Cardiac muscle cell (in vitro differentiated cells and primary cell): ENCODE measurements at regions not wholly inside any gene's neighbourhood (a gene's known extent, or its start where the extent isn't known, plus 50 kb on each side); places are given as distances from the start of the nearest gene placed in this dataset.

Experiments used
- DNase-seq, 2 donors: peaks; one replicate each; pipeline versions ENCODE4 v3.0.0 to v3.0.0-alpha.2; 2010 to 2017; ENCODE audit warnings: low read depth in 1 of 2, low spot score in 1 of 2
- H3K27ac ChIP-seq: fragments of 200-600 bp; sonication (generic); 2 replicates; pipeline ENCODE4 v1.5.1; 2016
- H3K27me3 ChIP-seq: fragments of 200-600 bp; sonication (generic); 2 replicates; pipeline ENCODE4 v1.6.0; 2016; ENCODE audit warnings: control low read depth
- H3K36me3 ChIP-seq: fragments of 200-600 bp; sonication (generic); 2 replicates; pipeline ENCODE4 v1.5.1; 2016; ENCODE audit warnings: control low read depth
- H3K4me1 ChIP-seq: fragments of 200-600 bp; sonication (generic); 2 replicates; pipeline ENCODE4 v1.8.1; 2017; ENCODE audit warnings: low read depth, mild to moderate bottlenecking, mixed run types
- H3K4me3 ChIP-seq: fragments of 200-600 bp; sonication (generic); 2 replicates; pipeline ENCODE4 v1.5.1; 2016; ENCODE audit warnings: mild to moderate bottlenecking
- H3K9me3 ChIP-seq: fragments of 200-600 bp; sonication (generic); 2 replicates; pipeline ENCODE4 v1.5.1; 2017; ENCODE audit warnings: low read depth, mild to moderate bottlenecking, control low read depth
- CTCF ChIP-seq: IDR thresholded peaks from 2 replicates; pipeline ENCODE4 v1.5.1; 2012; ENCODE audit warnings: low read depth, mild to moderate bottlenecking, low read length

DNA sequence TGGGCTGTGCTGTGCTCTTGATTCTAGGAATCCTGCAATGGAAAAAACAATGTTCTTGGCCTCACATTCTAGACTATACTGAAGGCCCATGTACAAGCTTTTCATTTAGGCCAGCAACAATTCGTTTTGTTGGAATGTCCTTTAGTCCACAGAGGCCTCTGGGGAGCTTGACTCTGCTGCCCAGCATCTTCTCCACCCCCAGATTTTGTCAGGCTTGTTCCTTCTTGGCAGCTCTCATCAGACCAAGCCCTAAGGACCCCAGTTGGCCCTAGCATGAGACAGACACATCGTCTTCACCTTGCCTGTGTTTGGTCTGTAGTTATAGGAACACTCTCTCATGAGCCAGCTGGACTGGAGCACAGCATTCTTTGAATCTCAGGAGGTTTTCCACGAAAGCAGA is 300.1 kb downstream of the VRK1 start:
- no peaks in the 10 kb centered on the region for H3K9me3 ChIP-seq

GRCh38 chr14:97100306-97100705 is 303.1 kb downstream of the VRK1 start:
- no peaks in the 10 kb centered on the region for H3K9me3 ChIP-seq

More for the DNA sequence above, 300.1 kb downstream of the VRK1 start:
- Histone ChIP-seq H3K27ac (no peak overlapping the region), H3K36me3 (no peaks in the 10 kb centered on the region), H3K4me1 (no peaks in the 10 kb centered on the region), H3K27me3 (no peaks in the 10 kb centered on the region), H3K4me3 (no peak overlapping the region)
- TF ChIP-seq CTCF: no peak
- no peak for DNase-seq

GRCh38 chr14:97101561-97101960 is 304.4 kb downstream of the VRK1 start:
- Histone ChIP-seq H3K4me1 (no peaks in the 10 kb centered on the region), H3K9me3 (no peaks in the 10 kb centered on the region), H3K27me3 (no peaks in the 10 kb centered on the region), H3K27ac (no peak overlapping the region), H3K4me3 (no peak overlapping the region), H3K36me3 (no peaks in the 10 kb centered on the region)
- no peak for DNase-seq
- TF ChIP-seq CTCF: no peak

More at GRCh38 chr14:97100306-97100705, 303.1 kb downstream of the VRK1 start:
- Histone ChIP-seq H3K27ac (no peak overlapping the region), H3K27me3 (no peaks in the 10 kb centered on the region), H3K36me3 (no peaks in the 10 kb centered on the region), H3K4me1 (no peaks in the 10 kb centered on the region), H3K4me3 (no peak overlapping the region)
- DNase-seq: no peak
- TF ChIP-seq CTCF: no peak

GRCh38 chr14:97104029-97104428 is 306.8 kb downstream of the VRK1 start:
- H3K36me3 ChIP-seq: no peaks in the 10 kb centered on the region
- DNase-seq: no peak
- H3K4me3 ChIP-seq: no peak overlapping the region
- H3K9me3 ChIP-seq: no peaks in the 10 kb centered on the region
- TF ChIP-seq CTCF: no peak
- H3K4me1 ChIP-seq: no peaks in the 10 kb centered on the region
- H3K27ac ChIP-seq: no peak overlapping the region
- H3K27me3 ChIP-seq: no peaks in the 10 kb centered on the region

GRCh38 chr14:97106166-97106565 is 309.0 kb downstream of the VRK1 start:
- TF ChIP-seq CTCF: no peak
- no peaks in the 10 kb centered on the region for H3K9me3 ChIP-seq
- no peak overlapping the region for H3K4me3 ChIP-seq
- no peaks in the 10 kb centered on the region for H3K27me3 ChIP-seq
- no peak for DNase-seq
- H3K36me3 ChIP-seq: no peaks in the 10 kb centered on the region
- no peak overlapping the region for H3K27ac ChIP-seq
- no peaks in the 10 kb centered on the region for H3K4me1 ChIP-seq

DNA sequence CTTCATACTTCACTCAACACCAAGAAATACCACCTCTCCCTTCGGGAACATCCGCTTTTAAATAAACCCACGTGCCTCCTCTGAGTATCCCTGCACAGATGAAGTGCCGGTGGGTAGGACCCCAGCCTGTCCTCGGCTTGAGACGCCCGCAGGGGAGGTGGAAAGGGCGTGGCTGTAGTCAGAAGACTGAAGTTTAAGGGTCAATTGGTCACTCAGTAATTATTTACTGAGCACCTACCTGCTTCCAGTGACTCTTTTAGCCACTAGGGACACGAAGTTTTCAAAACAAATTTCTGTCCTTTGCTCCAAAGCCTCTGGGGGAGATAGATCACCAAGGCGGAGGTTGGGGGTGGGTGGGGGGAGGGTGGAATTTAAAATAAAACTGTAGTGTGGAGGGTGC is 309.4 kb downstream of the VRK1 start:
- H3K27ac ChIP-seq: no peak overlapping the region
- no peaks in the 10 kb centered on the region for H3K4me1 ChIP-seq
- TF ChIP-seq CTCF: no peak
- no peak for DNase-seq
- H3K4me3 ChIP-seq: no peak overlapping the region
- no peaks in the 10 kb centered on the region for H3K27me3 ChIP-seq
- H3K36me3 ChIP-seq: no peaks in the 10 kb centered on the region
- no peaks in the 10 kb centered on the region for H3K9me3 ChIP-seq
